ENCODE measurements at regions not wholly inside any gene's neighbourhood (a gene's known extent, or its start where the extent isn't known, plus 50 kb on each side); places are given as distances from the start of the nearest gene placed in this dataset.

DNA sequence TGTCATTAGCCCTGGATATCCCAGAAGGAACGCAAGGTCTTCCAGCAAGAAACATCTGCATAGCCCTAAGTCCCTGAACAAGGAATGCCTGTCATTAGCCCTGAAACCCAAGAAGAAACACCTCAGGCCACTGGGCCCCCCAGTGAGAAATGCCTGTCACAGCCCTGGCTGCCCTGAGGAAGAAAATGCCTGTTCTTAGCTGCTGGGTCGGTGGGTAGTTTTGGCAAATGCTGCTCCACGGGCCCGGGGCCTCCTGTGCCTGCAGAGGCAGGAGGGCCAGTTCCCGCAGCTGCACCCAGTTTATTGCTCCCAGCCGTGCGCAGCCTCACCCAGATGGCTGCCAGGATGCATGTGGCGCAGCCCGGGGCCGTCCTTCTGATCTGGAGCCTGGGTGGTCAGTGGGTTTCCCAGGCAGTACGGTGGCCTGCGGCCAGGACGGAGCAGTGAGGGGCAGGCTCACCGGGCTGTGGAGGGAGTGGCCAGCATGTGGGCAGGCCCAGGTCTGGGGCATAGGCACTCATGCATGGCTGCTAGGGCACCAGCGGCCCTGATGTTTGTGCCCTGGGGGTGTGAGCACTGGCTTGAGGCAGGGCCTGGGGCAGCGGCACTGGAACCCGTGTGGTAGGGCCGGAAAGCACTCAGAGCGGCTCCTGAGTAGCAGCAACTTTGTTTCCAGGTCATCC lies 219.0 kb downstream of the ERMARD start:
- DNase-seq (ENCODE audit: low read depth, low spot score): no peak
- ChIA-PET CTCF (no interaction called here), POLR2A (no interaction called here)
- Histone ChIP-seq H3K9me3 (ENCODE audit: control insufficient read depth, insufficient read depth, low read length) (peaks cover 88% of the 10 kb centered on the region), H3K4me3 (ENCODE audit: low read depth, low read length) (no peak overlapping the region), H3K27ac (ENCODE audit: low read depth, low read length) (no peak overlapping the region), H3K27me3 (ENCODE audit: control insufficient read depth, insufficient read depth, low read length) (no peaks in the 10 kb centered on the region)
- no peak for TF ChIP-seq CTCF (IDR thresholded peaks at IDR 0.05; ENCODE audit: low read depth, low read length)

DNA sequence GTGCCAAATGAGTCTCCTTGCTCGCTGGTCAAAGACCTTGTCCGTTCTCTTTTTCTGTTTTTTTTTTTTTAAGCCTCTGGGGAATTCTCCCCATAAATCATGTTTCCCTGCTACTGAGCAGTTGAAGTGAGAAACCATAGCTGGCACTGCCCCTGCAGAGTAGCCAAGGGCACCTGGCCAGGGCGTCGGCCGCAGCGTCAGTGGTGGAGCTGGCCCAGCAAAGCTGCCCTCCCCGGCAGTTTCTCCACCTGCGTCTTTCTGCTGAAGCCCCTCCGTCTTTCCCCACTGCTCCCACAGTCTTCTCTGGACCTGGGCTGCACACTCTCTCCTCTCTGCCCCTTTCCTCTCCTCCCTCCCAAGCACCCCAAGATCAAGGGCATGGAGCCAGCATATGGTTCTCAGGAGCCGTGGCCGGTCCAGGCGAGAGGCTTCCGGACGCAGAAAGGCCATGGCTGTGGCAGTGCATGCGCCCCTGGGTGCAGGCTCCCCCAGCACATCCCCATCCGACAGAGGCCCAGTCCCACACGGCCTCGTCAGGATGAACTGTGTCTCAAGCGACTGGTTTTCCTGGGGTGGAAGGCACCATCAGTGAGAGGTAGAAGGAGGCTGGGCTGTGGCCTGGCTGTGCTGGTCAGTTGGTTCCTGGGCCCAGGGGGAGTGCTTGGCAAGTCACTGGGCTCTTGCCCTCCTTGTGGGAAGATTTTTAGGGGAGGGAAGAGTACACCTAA lies 218.1 kb downstream of the ERMARD start:
- H3K27ac ChIP-seq (ENCODE audit: low read depth, low read length): no peak overlapping the region
- H3K4me3 ChIP-seq (ENCODE audit: low read depth, low read length): no peak overlapping the region
- TF ChIP-seq CTCF (IDR thresholded peaks at IDR 0.05; ENCODE audit: low read depth, low read length): no peak
- DNase-seq (ENCODE audit: low read depth, low spot score): no peak
- ChIA-PET CTCF (no interaction called here), POLR2A (no interaction called here)
- H3K27me3 ChIP-seq (ENCODE audit: control insufficient read depth, insufficient read depth, low read length): no peaks in the 10 kb centered on the region
- H3K9me3 ChIP-seq (ENCODE audit: control insufficient read depth, insufficient read depth, low read length): peaks cover 85% of the 10 kb centered on the region

GRCh38 chr6:169968541-169969270 lies 217.3 kb downstream of the ERMARD start:
- Histone ChIP-seq H3K27me3 (ENCODE audit: control insufficient read depth, insufficient read depth, low read length) (no peaks in the 10 kb centered on the region), H3K9me3 (ENCODE audit: control insufficient read depth, insufficient read depth, low read length) (peaks cover 86% of the 10 kb centered on the region), H3K4me3 (ENCODE audit: low read depth, low read length) (no peak overlapping the region), H3K27ac (ENCODE audit: low read depth, low read length) (no peak overlapping the region)
- POLR2A ChIA-PET: no interaction called here
- CTCF ChIA-PET: no interaction called here
- no peak for TF ChIP-seq CTCF (IDR thresholded peaks at IDR 0.05; ENCODE audit: low read depth, low read length)
- no peak for DNase-seq (ENCODE audit: low read depth, low spot score)

DNA sequence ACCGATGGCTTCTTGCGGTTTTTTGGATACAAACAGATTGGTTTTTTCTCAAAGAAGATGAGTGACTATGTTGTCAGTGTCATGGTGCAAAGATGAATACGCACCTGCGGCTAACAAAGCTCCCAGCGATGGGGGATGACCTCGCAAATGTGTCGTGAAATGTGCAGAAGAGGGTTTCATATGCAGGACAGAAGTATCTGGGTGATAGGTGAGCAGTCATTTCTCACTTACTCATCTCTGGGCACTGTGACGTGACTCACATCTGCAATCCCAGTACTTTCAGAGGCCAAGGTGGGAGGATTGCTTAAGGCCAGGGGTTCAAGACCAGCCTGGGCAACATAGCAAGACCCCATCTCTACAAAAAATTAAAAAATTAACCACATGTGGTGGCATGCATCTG lies 216.3 kb downstream of the ERMARD start:
- no peak for TF ChIP-seq CTCF (IDR thresholded peaks at IDR 0.05; ENCODE audit: low read depth, low read length)
- ChIA-PET CTCF (no interaction called here), POLR2A (no interaction called here)
- H3K27me3 ChIP-seq (ENCODE audit: control insufficient read depth, insufficient read depth, low read length): no peaks in the 10 kb centered on the region
- H3K4me3 ChIP-seq (ENCODE audit: low read depth, low read length): no peak overlapping the region
- no peak for DNase-seq (ENCODE audit: low read depth, low spot score)
- no peak overlapping the region for H3K27ac ChIP-seq (ENCODE audit: low read depth, low read length)
- peaks cover 85% of the 10 kb centered on the region for H3K9me3 ChIP-seq (ENCODE audit: control insufficient read depth, insufficient read depth, low read length)
